Heart left ventricle (tissue), 16 donors: ENCODE measurements at regions not wholly inside any gene's neighbourhood (a gene's known extent, or its start where the extent isn't known, plus 50 kb on each side); places are given as distances from the start of the nearest gene placed in this dataset.

Source experiments
- ATAC-seq, 4 donors: fragments of 200-7000 bp; cut with Tn5 transposase; one replicate each; pipeline ENCODE4 v1.9.1; 2020 to 2022; ENCODE audit warnings: moderate library complexity in 4 of 4, mild to moderate bottlenecking in 3 of 4, moderate number of reproducible peaks in 1 of 4
- DNase-seq, 5 donors: peaks; one replicate each; pipeline ENCODE4 v3.0.0-alpha.2; 2020
- H3K27ac ChIP-seq, 12 donors: fragments of 200-600 bp; sonication (generic) in 4 of 12; one replicate each; pipeline versions ENCODE4 v1.5.0 to v1.8.0; 2016 to 2022; ENCODE audit warnings: mild to moderate bottlenecking in 2 of 12
- H3K27me3 ChIP-seq, 9 donors: fragments of 200-600 bp; sonication (generic) in 2 of 9; one replicate each; pipeline versions ENCODE4 v1.5.1 to v1.8.0; 2016 to 2022; ENCODE audit warnings: mild to moderate bottlenecking in 3 of 9
- H3K36me3 ChIP-seq, 9 donors: fragments of 200-600 bp; sonication (generic) in 2 of 9; one replicate each; pipeline versions ENCODE4 v1.5.0 to v1.8.0; 2018 to 2022; ENCODE audit warnings: mild to moderate bottlenecking in 2 of 9
- H3K4me1 ChIP-seq, 12 donors: fragments of 200-600 bp; sonication (generic) in 4 of 12; one replicate each; pipeline versions ENCODE4 v1.5.0 to v1.8.0; 2016 to 2022; ENCODE audit warnings: mild to moderate bottlenecking in 3 of 12
- H3K4me3 ChIP-seq, 12 donors: fragments of 200-600 bp; sonication (generic) in 4 of 12; one replicate each; pipeline versions ENCODE4 v1.5.0 to v1.8.0; 2017 to 2022; ENCODE audit warnings: mild to moderate bottlenecking in 9 of 12, moderate library complexity in 4 of 12
- H3K9me3 ChIP-seq, 12 donors: fragments of 200-600 bp; sonication (generic) in 4 of 12; one replicate each; pipeline versions ENCODE4 v1.5.0 to v1.8.0; 2016 to 2022; ENCODE audit warnings: mild to moderate bottlenecking in 1 of 12
- CTCF ChIP-seq, 12 donors: fragments of 200-600 bp; sonication (generic) in 4 of 12; IDR thresholded peaks; one replicate each; pipeline versions ENCODE4 v1.5.0 to v1.8.0; 2018 to 2022; ENCODE audit warnings: antibody characterized with exemption in 12 of 12, mild to moderate bottlenecking in 5 of 12
- POLR2A ChIP-seq, 2 donors: fragments of 450-650 bp; IDR thresholded peaks; one replicate each; pipeline ENCODE4 v1.6.1; 2017; ENCODE audit warnings: antibody characterized with exemption in 2 of 2, mild to moderate bottlenecking in 2 of 2, moderate library complexity in 2 of 2
- WGBS, 4 donors: extraction: QIAGEN DNeasy Blood & Tissue Kit in 2 of 4; methylation state at CpG; one replicate each; pipeline versions ENCODE4 v1.1.5 to v1.1.7; 2013 to 2018; 5-methylcytosine and 5-hydroxymethylcytosine counted together
- intact Hi-C, 10 donors: fragments of 100-400 bp; cut with DNase I; formaldehyde crosslinking; loops; one replicate each; pipeline versions ENCODE4 v1.11.1 to v1.14.2; 2022
- donor health status: ischemic (EF 13 %, LVEDD 7.1; RV severe dilation, severe dysfunction).
- donor health status: healthy with polysubstance abuse.
- donor health status: DM: no; HTN: yes; CAD: no.
- donor health status: DM: no; HTN: no; CAD: no.
- donor health status: ischemic (EF 25% LVEDD 6.9; RV normal size, moderate dysfunction).
- donor health status: ischemic (EF 25% LVEDD 5.7; RV mildly dilated, moderate dysfunction).
- donor health status: healthy.
- donor health status: DM: yes; HTN: yes; CAD: no.
- donor health status: ischemic (EF 35%, LVEDD 5.7; RV mildly dilated, moderate dysfunction).
- donor health status: nonischemic (EF 11% LVEDD 7.7; RV severe dilation, severe dysfunction).
- donor health status: DM: yes; HTN: yes; CAD: no.
- donor health status: PGD.
- donor health status: ischemic (EF 29% LVEDD 5.4; RV normal size, mild dysfunction).
- donor health status: nonischemic (EF 23%, LVEDD 6.1; RV moderate dilation, normal function).

- DNase-seq (no peak), ATAC-seq (no peak)
- Histone ChIP-seq H3K27me3 (no peaks in the 10 kb centered on the region), H3K27ac (no peak overlapping the region), H3K4me3 (no peak overlapping the region), H3K4me1 (no peaks in the 10 kb centered on the region), H3K36me3 (no peaks in the 10 kb centered on the region), H3K9me3 (peaks cover 0 to 17% (median 2%) of the 10 kb centered on the region in 12 donors)
- no peak for TF ChIP-seq CTCF (IDR thresholded peaks at IDR 0.05)
- no peak for TF ChIP-seq POLR2A (IDR thresholded peaks at IDR 0.05)
- intact Hi-C loops: no loop called here
- WGBS, 4 donors: 75 to 89% (median 80%) methylated on average over 1 of the region's 1 CpG
Measured at GRCh38 chr4:34709564-34709963, 1534.8 kb downstream of the ARAP2 start.

GRCh38 chr4:34718576-34719245, 1525.6 kb downstream of the ARAP2 start:
- WGBS, 4 donors: 72 to 88% (median 86%) methylated on average over 5 of the region's 5 CpGs
- intact Hi-C loops: no loop called here
- Histone ChIP-seq H3K36me3 (no peaks in the 10 kb centered on the region), H3K27me3 (no peaks in the 10 kb centered on the region), H3K4me3 (no peak overlapping the region), H3K9me3 (no peaks in the 10 kb centered on the region), H3K4me1 (no peaks in the 10 kb centered on the region), H3K27ac (no peak overlapping the region)
- no peak for DNase-seq
- TF ChIP-seq POLR2A (IDR thresholded peaks at IDR 0.05) (no peak), CTCF (IDR thresholded peaks at IDR 0.05) (no peak)
- no peak for ATAC-seq

- no peak overlapping the region for H3K4me3 ChIP-seq
- no peaks in the 10 kb centered on the region for H3K4me1 ChIP-seq
- no peak for DNase-seq
- 9 to 18% (median 15%) methylated on average over 1 of the region's 1 CpG for WGBS, 4 donors
- H3K9me3 ChIP-seq: no peaks in the 10 kb centered on the region
- H3K27ac ChIP-seq: no peak overlapping the region
- no peak for ATAC-seq
- TF ChIP-seq POLR2A (IDR thresholded peaks at IDR 0.05): no peak
- TF ChIP-seq CTCF (IDR thresholded peaks at IDR 0.05): peak in 6 of 12 donors; percentile 7 to 46 (median 26)
- H3K36me3 ChIP-seq: no peaks in the 10 kb centered on the region
- no peaks in the 10 kb centered on the region for H3K27me3 ChIP-seq
- intact Hi-C loops: no loop called here
Measured at GRCh38 chr4:34720571-34720970, 1523.7 kb downstream of the ARAP2 start.

- TF ChIP-seq POLR2A (IDR thresholded peaks at IDR 0.05) (no peak), CTCF (IDR thresholded peaks at IDR 0.05) (no peak)
- WGBS, 4 donors: 71 to 90% (median 81%) methylated on average over 1 of the region's 1 CpG
- Histone ChIP-seq H3K4me1 (no peaks in the 10 kb centered on the region), H3K27ac (no peak overlapping the region), H3K27me3 (no peaks in the 10 kb centered on the region), H3K36me3 (no peaks in the 10 kb centered on the region), H3K4me3 (no peak overlapping the region), H3K9me3 (no peaks in the 10 kb centered on the region)
- intact Hi-C loops: no loop called here
- ATAC-seq (no peak), DNase-seq (no peak)
Measured at GRCh38 chr4:34721835-34722234, 1522.5 kb downstream of the ARAP2 start.
